Endothelial cell of umbilical vein (primary cell): ENCODE measurements at regions not wholly inside any gene's neighbourhood (a gene's known extent, or its start where the extent isn't known, plus 50 kb on each side); places are given as distances from the start of the nearest gene placed in this dataset.

Source experiments
- CTCF ChIP-seq, 2 donors: IDR thresholded peaks; 1 replicate in 1 of 2; 2 replicates in 1 of 2; pipeline ENCODE4 v1.5.1; 2011; ENCODE audit warnings: low read length in 2 of 2, mild to moderate bottlenecking in 2 of 2, moderate library complexity in 2 of 2, control low read depth in 1 of 2, inconsistent platforms in 1 of 2, low read depth in 1 of 2; ENCODE audit not compliant: insufficient read depth in 1 of 2; ENCODE audit errors: extremely low read depth in 1 of 2
- EZH2 ChIP-seq: IDR thresholded peaks from 2 replicates; pipeline ENCODE4 v1.6.1; 2012; ENCODE audit warnings: borderline replicate concordance, low read depth, mild to moderate bottlenecking, moderate library complexity, low read length, inconsistent platforms; ENCODE audit not compliant: severe bottlenecking
- GATA2 ChIP-seq: IDR thresholded peaks from 2 replicates; pipeline ENCODE4 v1.7.0; 2011; ENCODE audit warnings: low read depth, mild to moderate bottlenecking, moderate library complexity, mixed read lengths, low read length; ENCODE audit not compliant: insufficient read length, insufficient read depth
- JUN ChIP-seq: IDR thresholded peaks from 2 replicates; pipeline ENCODE4 v1.6.1; 2011; ENCODE audit warnings: borderline replicate concordance, low read depth; ENCODE audit not compliant: insufficient read length, insufficient read depth
- MAX ChIP-seq: IDR thresholded peaks from 2 replicates; pipeline ENCODE4 v1.6.1; 2011; ENCODE audit not compliant: insufficient read depth, insufficient read length
- MYC ChIP-seq: IDR thresholded peaks from one replicate; pipeline ENCODE4 v1.6.1; 2011; ENCODE audit warnings: mild to moderate bottlenecking, low read depth, low read length
- POLR2A ChIP-seq: IDR thresholded peaks from 2 replicates; pipeline ENCODE4 v1.6.1; 2012; ENCODE audit warnings: low read depth, mild to moderate bottlenecking, control low read depth, low read length
- POLR2AphosphoS5 ChIP-seq: IDR thresholded peaks from 2 replicates; pipeline ENCODE4 v1.6.1; 2012; ENCODE audit warnings: low read depth, mild to moderate bottlenecking, control low read depth, low read length, moderate library complexity; ENCODE audit not compliant: insufficient read depth

- TF ChIP-seq MAX (no peak), CTCF (IDR thresholded peaks at IDR 0.05; ENCODE audit: extremely low read depth in 1 of 2, insufficient read depth in 1 of 2, low read depth in 1 of 2, low read length in 2 of 2) (no peak), POLR2A (no peak), EZH2 (no peak), POLR2AphosphoS5 (no peak), GATA2 (no peak), MYC (no peak), JUN (no peak)
Measured at GRCh38 chr2:204126705-204127104, 190.1 kb downstream of the ICOS start.
